GM18505 (cell line): ENCODE measurements at regions not wholly inside any gene's neighbourhood (a gene's known extent, or its start where the extent isn't known, plus 50 kb on each side); places are given as distances from the start of the nearest gene placed in this dataset.

Experiments
- ATAC-seq: cut with Tn5 transposase; IDR thresholded peaks from one replicate; pipeline ENCODE4 v1.9.1; 2021; ENCODE audit not compliant: unreplicated experiment
- POLR2A ChIP-seq: IDR thresholded peaks from 4 replicates; pipeline ENCODE4 v1.6.1; 2011; ENCODE audit warnings: borderline replicate concordance; ENCODE audit not compliant: insufficient read depth, insufficient read length; ENCODE audit errors: extremely low read depth

GRCh38 chr5:107056278-107056677, 614.5 kb downstream of the EFNA5 start:
- no peak for ATAC-seq
- TF ChIP-seq POLR2A: no peak

GRCh38 chr5:107047048-107047447, 623.7 kb downstream of the EFNA5 start:
- no peak for TF ChIP-seq POLR2A
- ATAC-seq: no peak

- TF ChIP-seq POLR2A: no peak
- no peak for ATAC-seq
These were observed 627.1 kb downstream of the EFNA5 start for GRCh38 chr5:107043665-107044064.

GRCh38 chr5:107040907-107041306, 629.8 kb downstream of the EFNA5 start:
- TF ChIP-seq POLR2A: no peak

GRCh38 chr5:107032629-107033028, 638.1 kb downstream of the EFNA5 start:
- no peak for TF ChIP-seq POLR2A
- ATAC-seq: no peak

More at GRCh38 chr5:107040907-107041306, 629.8 kb downstream of the EFNA5 start:
- no peak for ATAC-seq

- ATAC-seq: no peak
- TF ChIP-seq POLR2A: no peak
These were observed 641.8 kb downstream of the EFNA5 start for GRCh38 chr5:107028938-107029337.

- no peak for ATAC-seq
- no peak for TF ChIP-seq POLR2A
These were observed 644.8 kb downstream of the EFNA5 start for GRCh38 chr5:107025712-107026497.

- no peak for ATAC-seq
- no peak for TF ChIP-seq POLR2A
These were observed 647.0 kb downstream of the EFNA5 start for GRCh38 chr5:107023732-107024131.

- TF ChIP-seq POLR2A: no peak
- ATAC-seq: no peak
These were observed 649.2 kb downstream of the EFNA5 start for GRCh38 chr5:107021575-107021974.

- ATAC-seq: no peak
- no peak for TF ChIP-seq POLR2A
These were observed 650.1 kb downstream of the EFNA5 start for GRCh38 chr5:107020626-107021025.

- TF ChIP-seq POLR2A: no peak
These were observed 653.1 kb downstream of the EFNA5 start for GRCh38 chr5:107017616-107018015.

GRCh38 chr5:107012371-107012770, 658.4 kb downstream of the EFNA5 start:
- no peak for TF ChIP-seq POLR2A
- no peak for ATAC-seq

More at GRCh38 chr5:107017616-107018015, 653.1 kb downstream of the EFNA5 start:
- ATAC-seq: no peak

GRCh38 chr5:107011605-107012004, 659.1 kb downstream of the EFNA5 start:
- no peak for TF ChIP-seq POLR2A
- no peak for ATAC-seq

- ATAC-seq: no peak
- no peak for TF ChIP-seq POLR2A
These were observed 660.7 kb downstream of the EFNA5 start for GRCh38 chr5:107010060-107010459.
